ENCODE measurements at regions not wholly inside any gene's neighbourhood (a gene's known extent, or its start where the extent isn't known, plus 50 kb on each side); places are given as distances from the start of the nearest gene placed in this dataset.

GRCh38 chr22:46087816-46088277 is 62.5 kb upstream of the PPARA start:
- TF ChIP-seq, protein P1, sequence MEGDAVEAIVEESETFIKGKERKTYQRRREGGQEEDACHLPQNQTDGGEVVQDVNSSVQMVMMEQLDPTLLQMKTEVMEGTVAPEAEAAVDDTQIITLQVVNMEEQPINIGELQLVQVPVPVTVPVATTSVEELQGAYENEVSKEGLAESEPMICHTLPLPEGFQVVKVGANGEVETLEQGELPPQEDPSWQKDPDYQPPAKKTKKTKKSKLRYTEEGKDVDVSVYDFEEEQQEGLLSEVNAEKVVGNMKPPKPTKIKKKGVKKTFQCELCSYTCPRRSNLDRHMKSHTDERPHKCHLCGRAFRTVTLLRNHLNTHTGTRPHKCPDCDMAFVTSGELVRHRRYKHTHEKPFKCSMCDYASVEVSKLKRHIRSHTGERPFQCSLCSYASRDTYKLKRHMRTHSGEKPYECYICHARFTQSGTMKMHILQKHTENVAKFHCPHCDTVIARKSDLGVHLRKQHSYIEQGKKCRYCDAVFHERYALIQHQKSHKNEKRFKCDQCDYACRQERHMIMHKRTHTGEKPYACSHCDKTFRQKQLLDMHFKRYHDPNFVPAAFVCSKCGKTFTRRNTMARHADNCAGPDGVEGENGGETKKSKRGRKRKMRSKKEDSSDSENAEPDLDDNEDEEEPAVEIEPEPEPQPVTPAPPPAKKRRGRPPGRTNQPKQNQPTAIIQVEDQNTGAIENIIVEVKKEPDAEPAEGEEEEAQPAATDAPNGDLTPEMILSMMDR (IDR thresholded peaks at IDR 0.05; ENCODE audit: insufficient read depth, low read length, poor library complexity, severe bottlenecking): no peak
- no peak for TF ChIP-seq EZH2phosphoT487 (conservative IDR thresholded peaks at IDR 0.05; ENCODE audit: low read length)

Data from SU-DHL-6 (cell line).